T1000 (cell line): ENCODE measurements at regions not wholly inside any gene's neighbourhood (a gene's known extent, or its start where the extent isn't known, plus 50 kb on each side); places are given as distances from the start of the nearest gene placed in this dataset.

Experiments
- DNase-seq: peaks from one replicate; lab custom pipeline; 2025; ENCODE audit warnings: mixed read lengths; lab: John Stamatoyannopoulos, UW

- DNase-seq, result no peak
Measured at GRCh38 chr1:218156595-218156994, 128.5 kb upstream of the RRP15 start.

GRCh38 chr1:218163371-218163770 lies 121.7 kb upstream of the RRP15 start:
- no peak for DNase-seq

- DNase-seq, result peak; percentile 64
Measured at GRCh38 chr1:218164111-218164929, 120.8 kb upstream of the RRP15 start.

- peak; percentile 64 for DNase-seq
Measured at GRCh38 chr1:218164930-218165700, 120.0 kb upstream of the RRP15 start.

- DNase-seq, result no peak
Measured at GRCh38 chr1:218165701-218166114, 119.4 kb upstream of the RRP15 start.

GRCh38 chr1:218166268-218166945 lies 118.7 kb upstream of the RRP15 start:
- DNase-seq, result no peak

- DNase-seq, result no peak
Measured at GRCh38 chr1:218171302-218171893, 113.7 kb upstream of the RRP15 start.

GRCh38 chr1:218182455-218182854 lies 102.6 kb upstream of the RRP15 start:
- no peak for DNase-seq

GRCh38 chr1:218200979-218201378 lies 84.1 kb upstream of the RRP15 start:
- no peak for DNase-seq

GRCh38 chr1:218201601-218202000 lies 83.5 kb upstream of the RRP15 start:
- DNase-seq, result no peak

GRCh38 chr1:218205721-218206120 lies 79.4 kb upstream of the RRP15 start:
- DNase-seq, result no peak

GRCh38 chr1:218207194-218207593 lies 77.9 kb upstream of the RRP15 start:
- no peak for DNase-seq

GRCh38 chr1:218209351-218209861 lies 75.7 kb upstream of the RRP15 start:
- peak; percentile 16 for DNase-seq

GRCh38 chr1:218211241-218211640 lies 73.9 kb upstream of the RRP15 start:
- DNase-seq, result no peak

GRCh38 chr1:218217040-218217439 lies 68.1 kb upstream of the RRP15 start:
- no peak for DNase-seq

- DNase-seq, result no peak
Measured at GRCh38 chr1:218219460-218219859, 65.6 kb upstream of the RRP15 start.

- no peak for DNase-seq
Measured at GRCh38 chr1:218224101-218224500, 61.0 kb upstream of the RRP15 start.

- DNase-seq, result no peak
Measured at GRCh38 chr1:218226005-218226404, 59.1 kb upstream of the RRP15 start.
